ENCODE measurements at regions not wholly inside any gene's neighbourhood (a gene's known extent, or its start where the extent isn't known, plus 50 kb on each side); places are given as distances from the start of the nearest gene placed in this dataset.

GRCh38 chr4:44563496-44563895 is 87.9 kb downstream of the YIPF7 start:
- no peak for DNase-seq

GRCh38 chr4:44558031-44558605 is 93.3 kb downstream of the YIPF7 start:
- no peak for DNase-seq

- peak; percentile 2 for DNase-seq
These were observed 96.7 kb downstream of the YIPF7 start for GRCh38 chr4:44554768-44555167.

GRCh38 chr4:44553180-44553579 is 98.2 kb downstream of the YIPF7 start:
- DNase-seq, result no peak

GRCh38 chr4:44545781-44546180 is 97.2 kb upstream of the KCTD8 start:
- DNase-seq, result no peak

- DNase-seq, result no peak
These were observed 95.5 kb upstream of the KCTD8 start for GRCh38 chr4:44544158-44544557.

- no peak for DNase-seq
These were observed 89.9 kb upstream of the KCTD8 start for GRCh38 chr4:44538534-44538933.

- DNase-seq, result no peak
These were observed 87.4 kb upstream of the KCTD8 start for GRCh38 chr4:44535981-44536380.

GRCh38 chr4:44532851-44533250 is 84.2 kb upstream of the KCTD8 start:
- no peak for DNase-seq

- DNase-seq, result no peak
These were observed 74.3 kb upstream of the KCTD8 start for GRCh38 chr4:44522761-44523445.

GRCh38 chr4:44502216-44502615 is 53.6 kb upstream of the KCTD8 start:
- DNase-seq, result peak; percentile 30

Data from NCI-H69 (cell line).